K562 (cell line): ENCODE measurements at regions not wholly inside any gene's neighbourhood (a gene's known extent, or its start where the extent isn't known, plus 50 kb on each side); places are given as distances from the start of the nearest gene placed in this dataset.

Source experiments
- ETV1 ChIP-seq: fragments of 450-650 bp; conservative IDR thresholded peaks from 2 replicates; pipeline ENCODE4 v1.6.1; 2016; ENCODE audit warnings: missing genetic modification characterization, control low read depth, low read depth, missing compliant biosample characterization
- HMBOX1 ChIP-seq: sonication (generic); IDR thresholded peaks from 2 replicates; pipeline ENCODE4 v1.6.1; 2016
- MGA ChIP-seq: fragments of 450-650 bp; IDR thresholded peaks from 2 replicates; pipeline ENCODE4 v1.6.1; 2016; ENCODE audit warnings: mild to moderate bottlenecking, moderate library complexity
- PRDM10 ChIP-seq: fragments of 450-650 bp; IDR thresholded peaks from 2 replicates; pipeline ENCODE4 v1.6.1; 2018; ENCODE audit not compliant: partially characterized antibody
- SIN3A ChIP-seq, 2 experiments: fragments of 150-350 bp in 1 of 2; IDR thresholded peaks; 2 replicates each; pipeline ENCODE4 v1.6.1; 2011 to 2016; ENCODE audit warnings: borderline replicate concordance in 2 of 2, low read depth in 2 of 2, low read length in 2 of 2, mild to moderate bottlenecking in 2 of 2, moderate library complexity in 2 of 2; ENCODE audit not compliant: control insufficient read depth in 1 of 2
- STAT5B ChIP-seq: fragments of 250-450 bp; sonication (Bioruptor Pico); IDR thresholded peaks from 2 replicates; pipeline ENCODE4 v1.8.0; 2021; ENCODE audit warnings: mild to moderate bottlenecking, inconsistent platforms
- ZNF695 ChIP-seq: fragments of 450-650 bp; formaldehyde crosslinking; IDR thresholded peaks from 2 replicates; pipeline ENCODE4 v1.4.0; 2020; ENCODE audit warnings: mild to moderate bottlenecking, moderate library complexity

- TF ChIP-seq MGA (no peak), HMBOX1 (no peak), ZNF695 (no peak), ETV1 (tag) (no peak), SIN3A (IDR thresholded peaks at IDR 0.05; ENCODE audit: borderline replicate concordance in 2 of 2, control insufficient read depth in 1 of 2, low read depth in 2 of 2, low read length in 2 of 2) (peak; percentile 40 to 41; a peak in 1 of 4 replicates), STAT5B (CRISPR knock-in tag) (no peak), PRDM10 (peak; percentile 18)
These were observed 97.9 kb upstream of the SERTAD2 start (continued) for GRCh38 chr2:64751286-64752260.
